ENCODE measurements at regions not wholly inside any gene's neighbourhood (a gene's known extent, or its start where the extent isn't known, plus 50 kb on each side); places are given as distances from the start of the nearest gene placed in this dataset.

DNA sequence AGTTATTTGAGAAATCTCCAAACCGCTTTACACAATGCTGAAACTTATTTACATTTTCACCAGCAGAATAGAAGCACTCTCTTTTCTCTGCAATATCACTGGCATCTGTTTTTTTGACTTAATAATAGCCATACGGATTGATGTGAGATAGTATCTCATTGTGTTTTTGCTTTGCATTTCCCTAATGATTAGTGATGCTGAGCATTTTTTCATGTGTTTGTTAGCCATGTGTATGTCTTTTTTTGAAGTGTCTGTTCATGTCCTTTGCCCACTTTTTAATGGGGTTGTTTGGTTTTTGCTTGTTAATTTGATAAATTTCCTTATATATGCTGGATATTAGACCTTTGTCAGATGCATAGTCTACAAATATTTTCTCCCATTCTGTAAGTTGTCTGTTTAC, 73.6 kb downstream of the FBXO5 start:
- 56 to 68% methylated on average over 2 of the region's 2 CpGs for WGBS, 2 donors

DNA sequence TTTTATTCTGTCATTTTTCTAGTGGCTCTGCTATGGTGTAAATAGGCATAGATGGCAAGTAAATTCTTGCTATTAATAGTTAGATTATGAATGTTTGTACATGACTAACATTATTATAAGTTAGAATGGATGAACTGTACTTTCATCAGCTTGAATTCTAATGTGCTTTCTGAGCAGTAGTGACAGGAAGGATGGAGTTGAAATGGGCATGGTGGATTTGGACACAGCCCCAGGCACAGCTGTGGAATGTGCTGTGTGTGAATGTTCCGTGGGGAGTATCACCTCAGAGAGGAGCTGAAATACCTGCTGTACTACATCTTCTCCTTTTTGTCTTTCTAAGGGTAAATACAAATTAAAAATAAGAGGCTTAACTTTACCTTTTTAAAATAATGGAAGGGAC, 66.8 kb downstream of the FBXO5 start:
- H3K27me3 ChIP-seq (ENCODE audit: control insufficient read depth in 3 of 3, insufficient read depth in 3 of 3, low read length in 2 of 3) = no peaks in the 10 kb centered on the region
- peaks cover 0 to 4% (median 1%) of the 10 kb centered on the region in 4 donors for H3K9me3 ChIP-seq (ENCODE audit: control insufficient read depth in 4 of 4, insufficient read depth in 3 of 4, low read length in 3 of 4)
- H3K27ac ChIP-seq (ENCODE audit: low read depth in 1 of 2, low read length in 1 of 2) = no peak overlapping the region
- H3K4me1 ChIP-seq (ENCODE audit: control insufficient read depth in 5 of 5, insufficient read depth in 5 of 5, low read length in 5 of 5) = no peaks in the 10 kb centered on the region
- no peaks in the 10 kb centered on the region for H3K36me3 ChIP-seq (ENCODE audit: control insufficient read depth in 4 of 4, insufficient read depth in 4 of 4, low read length in 4 of 4)
- TF ChIP-seq, protein P1, sequence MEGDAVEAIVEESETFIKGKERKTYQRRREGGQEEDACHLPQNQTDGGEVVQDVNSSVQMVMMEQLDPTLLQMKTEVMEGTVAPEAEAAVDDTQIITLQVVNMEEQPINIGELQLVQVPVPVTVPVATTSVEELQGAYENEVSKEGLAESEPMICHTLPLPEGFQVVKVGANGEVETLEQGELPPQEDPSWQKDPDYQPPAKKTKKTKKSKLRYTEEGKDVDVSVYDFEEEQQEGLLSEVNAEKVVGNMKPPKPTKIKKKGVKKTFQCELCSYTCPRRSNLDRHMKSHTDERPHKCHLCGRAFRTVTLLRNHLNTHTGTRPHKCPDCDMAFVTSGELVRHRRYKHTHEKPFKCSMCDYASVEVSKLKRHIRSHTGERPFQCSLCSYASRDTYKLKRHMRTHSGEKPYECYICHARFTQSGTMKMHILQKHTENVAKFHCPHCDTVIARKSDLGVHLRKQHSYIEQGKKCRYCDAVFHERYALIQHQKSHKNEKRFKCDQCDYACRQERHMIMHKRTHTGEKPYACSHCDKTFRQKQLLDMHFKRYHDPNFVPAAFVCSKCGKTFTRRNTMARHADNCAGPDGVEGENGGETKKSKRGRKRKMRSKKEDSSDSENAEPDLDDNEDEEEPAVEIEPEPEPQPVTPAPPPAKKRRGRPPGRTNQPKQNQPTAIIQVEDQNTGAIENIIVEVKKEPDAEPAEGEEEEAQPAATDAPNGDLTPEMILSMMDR (IDR thresholded peaks at IDR 0.05; ENCODE audit: control extremely low read depth, extremely low read depth) = no peak
- DNase-seq (no peak), ATAC-seq (ENCODE audit: insufficient read depth, low FRiP score) (no peak)
- WGBS, 2 donors = 52 to 71% methylated on average over 1 of the region's 1 CpG
- H3K4me3 ChIP-seq = no peak overlapping the region
- H3K9ac ChIP-seq (ENCODE audit: insufficient read depth in 1 of 2, low read length in 2 of 2) = no peak overlapping the region

More for the DNA sequence above, 73.6 kb downstream of the FBXO5 start:
- DNase-seq = no peak
- H3K9me3 ChIP-seq (ENCODE audit: control insufficient read depth in 4 of 4, insufficient read depth in 3 of 4, low read length in 3 of 4) = peaks cover 0 to 2% (median 0%) of the 10 kb centered on the region in 4 donors
- H3K36me3 ChIP-seq (ENCODE audit: control insufficient read depth in 4 of 4, insufficient read depth in 4 of 4, low read length in 4 of 4) = no peaks in the 10 kb centered on the region
- H3K9ac ChIP-seq (ENCODE audit: insufficient read depth in 1 of 2, low read length in 2 of 2) = no peak overlapping the region
- H3K4me1 ChIP-seq (ENCODE audit: control insufficient read depth in 5 of 5, insufficient read depth in 5 of 5, low read length in 5 of 5) = no peaks in the 10 kb centered on the region
- H3K27me3 ChIP-seq (ENCODE audit: control insufficient read depth in 3 of 3, insufficient read depth in 3 of 3, low read length in 2 of 3) = peaks cover 0 to 4% (median 0%) of the 10 kb centered on the region in 3 donors
- H3K27ac ChIP-seq (ENCODE audit: low read depth in 1 of 2, low read length in 1 of 2) = no peak overlapping the region
- ATAC-seq (ENCODE audit: insufficient read depth, low FRiP score) = no peak
- TF ChIP-seq, protein P1 (IDR thresholded peaks at IDR 0.05; ENCODE audit: control extremely low read depth, extremely low read depth) = no peak
- H3K4me3 ChIP-seq = no peak overlapping the region

DNA sequence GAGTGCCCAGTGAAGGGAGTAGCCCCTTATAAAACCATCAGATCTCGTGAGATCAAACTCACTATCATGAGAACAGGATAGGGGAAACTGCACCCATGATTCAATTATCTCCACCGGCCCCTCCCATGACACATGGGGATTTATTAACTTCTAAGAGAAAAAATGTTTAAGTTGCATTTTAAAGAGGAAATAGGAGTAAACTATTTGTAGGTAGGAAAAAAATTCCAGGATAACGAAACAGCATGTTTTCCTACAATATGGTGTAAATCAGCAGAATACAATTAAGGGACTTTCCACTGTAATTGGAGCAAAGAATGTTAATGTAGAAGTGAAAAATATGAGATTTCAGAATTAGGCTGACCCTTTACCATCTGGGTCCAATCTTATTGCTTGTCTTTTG, 63.9 kb downstream of the FBXO5 start:
- Histone ChIP-seq H3K9ac (ENCODE audit: insufficient read depth in 1 of 2, low read length in 2 of 2) (no peak overlapping the region), H3K36me3 (ENCODE audit: control insufficient read depth in 4 of 4, insufficient read depth in 4 of 4, low read length in 4 of 4) (no peaks in the 10 kb centered on the region), H3K4me3 (no peak overlapping the region), H3K27ac (ENCODE audit: low read depth in 1 of 2, low read length in 1 of 2) (no peak overlapping the region), H3K9me3 (ENCODE audit: control insufficient read depth in 4 of 4, insufficient read depth in 3 of 4, low read length in 3 of 4) (peaks cover 0 to 5% (median 0%) of the 10 kb centered on the region in 4 donors), H3K4me1 (ENCODE audit: control insufficient read depth in 5 of 5, insufficient read depth in 5 of 5, low read length in 5 of 5) (no peaks in the 10 kb centered on the region), H3K27me3 (ENCODE audit: control insufficient read depth in 3 of 3, insufficient read depth in 3 of 3, low read length in 2 of 3) (no peaks in the 10 kb centered on the region)
- no peak for ATAC-seq (ENCODE audit: insufficient read depth, low FRiP score)
- TF ChIP-seq, protein P1 (IDR thresholded peaks at IDR 0.05; ENCODE audit: control extremely low read depth, extremely low read depth) = no peak
- DNase-seq = no peak
- WGBS, 2 donors = 81 to 88% methylated on average over 3 of the region's 3 CpGs

DNA sequence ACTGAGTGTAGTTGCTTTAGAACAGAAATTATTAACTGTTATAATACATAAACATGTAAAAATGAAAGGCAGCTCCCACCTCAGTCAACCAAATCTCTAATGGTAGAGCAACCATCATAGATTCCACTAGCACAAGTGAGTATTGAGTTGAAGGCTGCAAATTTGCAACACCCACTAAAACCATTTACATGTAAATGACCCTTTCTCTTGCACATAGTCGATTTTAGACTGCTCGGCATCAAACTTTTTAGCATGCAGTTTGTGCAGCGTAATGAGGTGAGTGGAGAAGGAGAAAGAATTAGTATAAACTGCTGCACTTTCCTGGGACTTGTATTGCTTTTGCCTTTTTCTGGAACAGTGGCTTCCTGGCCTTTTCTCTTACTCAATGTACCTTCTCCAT, 62.8 kb downstream of the FBXO5 start:
- Histone ChIP-seq H3K27me3 (ENCODE audit: control insufficient read depth in 3 of 3, insufficient read depth in 3 of 3, low read length in 2 of 3) (no peaks in the 10 kb centered on the region), H3K9ac (ENCODE audit: insufficient read depth in 1 of 2, low read length in 2 of 2) (no peak overlapping the region), H3K36me3 (ENCODE audit: control insufficient read depth in 4 of 4, insufficient read depth in 4 of 4, low read length in 4 of 4) (no peaks in the 10 kb centered on the region), H3K27ac (ENCODE audit: low read depth in 1 of 2, low read length in 1 of 2) (no peak overlapping the region), H3K4me1 (ENCODE audit: control insufficient read depth in 5 of 5, insufficient read depth in 5 of 5, low read length in 5 of 5) (no peaks in the 10 kb centered on the region), H3K9me3 (ENCODE audit: control insufficient read depth in 4 of 4, insufficient read depth in 3 of 4, low read length in 3 of 4) (peaks cover 0 to 1% (median 0%) of the 10 kb centered on the region in 4 donors), H3K4me3 (no peak overlapping the region)
- WGBS, 2 donors = 87 to 93% methylated on average over 3 of the region's 3 CpGs
- ATAC-seq (ENCODE audit: insufficient read depth, low FRiP score) (no peak), DNase-seq (no peak)
- TF ChIP-seq, protein P1 (IDR thresholded peaks at IDR 0.05; ENCODE audit: control extremely low read depth, extremely low read depth) = no peak
